ENCODE measurements at regions not wholly inside any gene's neighbourhood (a gene's known extent, or its start where the extent isn't known, plus 50 kb on each side); places are given as distances from the start of the nearest gene placed in this dataset.

DNA sequence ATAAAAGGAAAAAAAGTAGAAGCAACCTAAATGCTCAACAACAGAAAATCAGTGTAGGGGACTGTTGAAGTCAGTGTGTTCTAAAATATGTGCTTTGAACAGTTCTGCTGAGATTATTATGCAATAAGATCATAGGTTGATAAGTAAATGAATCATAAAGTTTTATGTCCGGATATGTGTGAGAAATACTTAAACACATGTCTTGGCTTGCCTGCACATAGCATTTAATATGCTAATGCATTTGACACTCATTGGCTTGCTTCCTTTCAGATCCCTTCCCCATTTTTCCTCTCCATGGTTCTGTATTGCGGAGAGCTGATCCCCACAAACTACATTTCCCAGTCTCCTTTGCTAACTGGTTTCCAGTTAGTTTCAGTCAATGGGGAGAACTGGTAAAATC, 573.8 kb upstream of the TBX3 start:
- no peaks in the 10 kb centered on the region for H3K27me3 ChIP-seq (ENCODE audit: low read length)
- no peak for TF ChIP-seq EZH2 (IDR thresholded peaks at IDR 0.05; ENCODE audit: low read length, unreplicated experiment)
- TF ChIP-seq, protein P1, sequence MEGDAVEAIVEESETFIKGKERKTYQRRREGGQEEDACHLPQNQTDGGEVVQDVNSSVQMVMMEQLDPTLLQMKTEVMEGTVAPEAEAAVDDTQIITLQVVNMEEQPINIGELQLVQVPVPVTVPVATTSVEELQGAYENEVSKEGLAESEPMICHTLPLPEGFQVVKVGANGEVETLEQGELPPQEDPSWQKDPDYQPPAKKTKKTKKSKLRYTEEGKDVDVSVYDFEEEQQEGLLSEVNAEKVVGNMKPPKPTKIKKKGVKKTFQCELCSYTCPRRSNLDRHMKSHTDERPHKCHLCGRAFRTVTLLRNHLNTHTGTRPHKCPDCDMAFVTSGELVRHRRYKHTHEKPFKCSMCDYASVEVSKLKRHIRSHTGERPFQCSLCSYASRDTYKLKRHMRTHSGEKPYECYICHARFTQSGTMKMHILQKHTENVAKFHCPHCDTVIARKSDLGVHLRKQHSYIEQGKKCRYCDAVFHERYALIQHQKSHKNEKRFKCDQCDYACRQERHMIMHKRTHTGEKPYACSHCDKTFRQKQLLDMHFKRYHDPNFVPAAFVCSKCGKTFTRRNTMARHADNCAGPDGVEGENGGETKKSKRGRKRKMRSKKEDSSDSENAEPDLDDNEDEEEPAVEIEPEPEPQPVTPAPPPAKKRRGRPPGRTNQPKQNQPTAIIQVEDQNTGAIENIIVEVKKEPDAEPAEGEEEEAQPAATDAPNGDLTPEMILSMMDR (conservative IDR thresholded peaks at IDR 0.05; ENCODE audit: low read depth, low read length): no peak
- no peak for TF ChIP-seq EZH2phosphoT487 (IDR thresholded peaks at IDR 0.05; ENCODE audit: borderline replicate concordance, low read length)
- peaks cover 10% of the 10 kb centered on the region for H3K4me1 ChIP-seq (ENCODE audit: insufficient read depth, low read length)
- intact Hi-C loops (cut with micrococcal nuclease): no loop called here
- ATAC-seq (peak; percentile 66), DNase-seq (peak; percentile 63)
- H3K9me3 ChIP-seq (ENCODE audit: low read length): no peaks in the 10 kb centered on the region
- H3K27ac ChIP-seq (ENCODE audit: low read length): no peak overlapping the region
- no peak overlapping the region for H2AFZ ChIP-seq (ENCODE audit: low read length)
- H3K4me2 ChIP-seq (ENCODE audit: low read length): no peak overlapping the region
- POLR2A ChIA-PET (ENCODE audit: unreplicated experiment): no interaction called here
- H3K79me2 ChIP-seq (ENCODE audit: low read length): no peaks in the 10 kb centered on the region
- no peaks in the 10 kb centered on the region for H3K36me3 ChIP-seq (ENCODE audit: low read depth, low read length)
- no TSS peak for BruUV-seq (replicated peaks)
- H4K20me1 ChIP-seq (ENCODE audit: low read length): no peaks in the 10 kb centered on the region
- no peaks in the 10 kb centered on the region for H3F3A ChIP-seq (ENCODE audit: low read length, unreplicated experiment)
- H3K9ac ChIP-seq (ENCODE audit: low read length): no peak overlapping the region
- no peak overlapping the region for H3K4me3 ChIP-seq (ENCODE audit: low read length)
- H3K9me2 ChIP-seq (replicated peaks; ENCODE audit: low read length): no peaks in the 10 kb centered on the region
- CTCF ChIA-PET: no interaction called here

DNA sequence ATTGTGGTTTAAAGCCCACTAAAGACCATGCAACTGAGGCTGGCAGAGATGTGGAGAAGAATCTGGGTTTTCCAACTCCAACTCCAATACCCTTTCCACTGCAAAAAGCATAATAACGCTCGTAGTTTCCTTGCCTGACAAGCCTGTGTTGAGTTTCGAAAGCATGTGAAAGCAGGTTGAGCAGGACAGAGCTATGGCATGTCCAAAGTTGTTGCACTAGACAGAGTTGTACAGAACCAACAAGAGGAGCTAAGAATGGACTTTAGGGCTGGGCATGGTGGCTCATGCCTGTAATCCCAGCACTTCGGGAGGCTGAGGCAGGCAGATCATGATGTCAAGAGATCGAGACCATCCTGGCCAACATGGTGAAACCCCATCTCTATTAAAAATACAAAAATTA, 572.0 kb upstream of the TBX3 start:
- ChIA-PET POLR2A (ENCODE audit: unreplicated experiment) (no interaction called here), CTCF (no interaction called here)
- Histone ChIP-seq H3K27ac (ENCODE audit: low read length) (no peak overlapping the region), H3K36me3 (ENCODE audit: low read depth, low read length) (no peaks in the 10 kb centered on the region), H3K4me1 (ENCODE audit: insufficient read depth, low read length) (peaks cover 10% of the 10 kb centered on the region), H3K27me3 (ENCODE audit: low read length) (no peaks in the 10 kb centered on the region), H3K4me3 (ENCODE audit: low read length) (no peak overlapping the region), H3K4me2 (ENCODE audit: low read length) (no peak overlapping the region), H2AFZ (ENCODE audit: low read length) (no peak overlapping the region), H4K20me1 (ENCODE audit: low read length) (no peaks in the 10 kb centered on the region), H3K9ac (ENCODE audit: low read length) (no peak overlapping the region), H3K9me2 (replicated peaks; ENCODE audit: low read length) (no peaks in the 10 kb centered on the region), H3K79me2 (ENCODE audit: low read length) (no peaks in the 10 kb centered on the region), H3F3A (ENCODE audit: low read length, unreplicated experiment) (no peaks in the 10 kb centered on the region), H3K9me3 (ENCODE audit: low read length) (no peaks in the 10 kb centered on the region)
- TF ChIP-seq, protein P1 (conservative IDR thresholded peaks at IDR 0.05; ENCODE audit: low read depth, low read length): no peak
- DNase-seq (no peak), ATAC-seq (no peak)
- intact Hi-C loops (cut with micrococcal nuclease): no loop called here
- no TSS peak for BruUV-seq (replicated peaks)

DNA sequence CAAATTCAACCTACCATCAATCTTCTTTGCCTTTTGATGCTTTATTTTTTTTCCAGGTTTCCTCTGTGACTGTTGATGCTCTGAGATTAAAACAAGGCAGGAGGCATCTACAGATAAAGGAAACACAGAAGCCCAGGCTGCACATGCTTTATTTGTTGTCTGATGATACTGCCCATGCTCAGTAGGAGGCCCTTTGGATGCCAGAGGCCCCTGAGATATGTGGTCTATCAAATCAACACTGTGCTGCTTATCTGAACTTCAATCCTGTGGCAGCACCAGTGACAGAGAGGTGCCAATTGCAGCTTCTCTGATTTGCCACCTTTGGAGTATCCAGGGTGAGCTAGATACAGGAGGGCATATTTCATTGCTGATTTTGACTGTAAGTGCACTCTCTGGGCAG, 571.3 kb upstream of the TBX3 start:
- no peaks in the 10 kb centered on the region for H4K20me1 ChIP-seq (ENCODE audit: low read length)
- no peaks in the 10 kb centered on the region for H3K9me2 ChIP-seq (replicated peaks; ENCODE audit: low read length)
- BruUV-seq (replicated peaks): no TSS peak
- no peaks in the 10 kb centered on the region for H3K9me3 ChIP-seq (ENCODE audit: low read length)
- no peaks in the 10 kb centered on the region for H3F3A ChIP-seq (ENCODE audit: low read length, unreplicated experiment)
- TF ChIP-seq EZH2phosphoT487 (IDR thresholded peaks at IDR 0.05; ENCODE audit: borderline replicate concordance, low read length): no peak
- no peak for TF ChIP-seq EZH2 (IDR thresholded peaks at IDR 0.05; ENCODE audit: low read length, unreplicated experiment)
- TF ChIP-seq, protein P1 (conservative IDR thresholded peaks at IDR 0.05; ENCODE audit: low read depth, low read length): no peak
- ChIA-PET POLR2A (ENCODE audit: unreplicated experiment) (no interaction called here), CTCF (no interaction called here)
- no peak overlapping the region for H2AFZ ChIP-seq (ENCODE audit: low read length)
- no peak overlapping the region for H3K27ac ChIP-seq (ENCODE audit: low read length)
- intact Hi-C loops (cut with micrococcal nuclease): no loop called here
- DNase-seq (no peak), ATAC-seq (no peak)
- no peaks in the 10 kb centered on the region for H3K27me3 ChIP-seq (ENCODE audit: low read length)
- no peak overlapping the region for H3K9ac ChIP-seq (ENCODE audit: low read length)
- H3K4me3 ChIP-seq (ENCODE audit: low read length): no peak overlapping the region
- H3K36me3 ChIP-seq (ENCODE audit: low read depth, low read length): no peaks in the 10 kb centered on the region
- H3K79me2 ChIP-seq (ENCODE audit: low read length): no peaks in the 10 kb centered on the region
- H3K4me2 ChIP-seq (ENCODE audit: low read length): no peak overlapping the region
- H3K4me1 ChIP-seq (ENCODE audit: insufficient read depth, low read length): peaks cover 10% of the 10 kb centered on the region
